Left lung (tissue), 4 donors: ENCODE measurements at regions not wholly inside any gene's neighbourhood (a gene's known extent, or its start where the extent isn't known, plus 50 kb on each side); places are given as distances from the start of the nearest gene placed in this dataset.

Experiments
- ATAC-seq: fragments of 200-7000 bp; cut with Tn5 transposase; one replicate; pipeline ENCODE4 v1.9.1; 2020; ENCODE audit warnings: moderate library complexity
- DNase-seq, 4 donors: peaks; one replicate each; pipeline ENCODE4 v3.0.0-alpha.2; 2013 to 2020
- H3K27ac ChIP-seq, 2 donors: fragments of 200-600 bp; sonication (generic) in 1 of 2; one replicate each; pipeline versions ENCODE4 v1.5.0 to v1.8.0; 2020 to 2021
- H3K27me3 ChIP-seq, 2 donors: fragments of 200-600 bp; sonication (generic) in 1 of 2; one replicate each; pipeline versions ENCODE4 v1.5.0 to v1.8.0; 2020 to 2021
- H3K36me3 ChIP-seq, 2 donors: fragments of 200-600 bp; sonication (generic) in 1 of 2; one replicate each; pipeline versions ENCODE4 v1.5.0 to v1.8.0; 2020 to 2021
- H3K4me1 ChIP-seq, 2 donors: fragments of 200-600 bp; one replicate each; pipeline ENCODE4 v1.8.0; 2021
- H3K4me3 ChIP-seq, 2 donors: fragments of 200-600 bp; sonication (generic) in 1 of 2; one replicate each; pipeline versions ENCODE4 v1.5.0 to v1.8.0; 2020 to 2021; ENCODE audit warnings: mild to moderate bottlenecking in 1 of 2
- H3K9me3 ChIP-seq, 2 donors: fragments of 200-600 bp; sonication (generic) in 1 of 2; one replicate each; pipeline versions ENCODE4 v1.5.0 to v1.8.0; 2020 to 2021
- intact Hi-C, 2 donors: fragments of 100-400 bp; cut with DNase I; formaldehyde crosslinking; loops; one replicate each; pipeline versions ENCODE4 v1.11.2 to v1.14.2; 2022
- TF ChIP-seq, protein P1 (sequence below), 2 donors: fragments of 200-600 bp; sonication (generic) in 1 of 2; IDR thresholded peaks; one replicate each; pipeline versions ENCODE4 v1.5.0 to v1.8.0; 2021; ENCODE audit warnings: antibody characterized with exemption in 2 of 2
- donor health status: DM: no; HTN: yes; CAD: no.
- donor health status: DM: no; HTN: no; CAD: no.

- TF ChIP-seq, protein P1, sequence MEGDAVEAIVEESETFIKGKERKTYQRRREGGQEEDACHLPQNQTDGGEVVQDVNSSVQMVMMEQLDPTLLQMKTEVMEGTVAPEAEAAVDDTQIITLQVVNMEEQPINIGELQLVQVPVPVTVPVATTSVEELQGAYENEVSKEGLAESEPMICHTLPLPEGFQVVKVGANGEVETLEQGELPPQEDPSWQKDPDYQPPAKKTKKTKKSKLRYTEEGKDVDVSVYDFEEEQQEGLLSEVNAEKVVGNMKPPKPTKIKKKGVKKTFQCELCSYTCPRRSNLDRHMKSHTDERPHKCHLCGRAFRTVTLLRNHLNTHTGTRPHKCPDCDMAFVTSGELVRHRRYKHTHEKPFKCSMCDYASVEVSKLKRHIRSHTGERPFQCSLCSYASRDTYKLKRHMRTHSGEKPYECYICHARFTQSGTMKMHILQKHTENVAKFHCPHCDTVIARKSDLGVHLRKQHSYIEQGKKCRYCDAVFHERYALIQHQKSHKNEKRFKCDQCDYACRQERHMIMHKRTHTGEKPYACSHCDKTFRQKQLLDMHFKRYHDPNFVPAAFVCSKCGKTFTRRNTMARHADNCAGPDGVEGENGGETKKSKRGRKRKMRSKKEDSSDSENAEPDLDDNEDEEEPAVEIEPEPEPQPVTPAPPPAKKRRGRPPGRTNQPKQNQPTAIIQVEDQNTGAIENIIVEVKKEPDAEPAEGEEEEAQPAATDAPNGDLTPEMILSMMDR (IDR thresholded peaks at IDR 0.05): no peak
- ATAC-seq (no peak), DNase-seq (no peak)
- no peaks in the 10 kb centered on the region for H3K36me3 ChIP-seq
- peak overlapping the region; percentile 81 for H3K27ac ChIP-seq
- peaks cover 0 to 24% of the 10 kb centered on the region in 2 donors for H3K4me1 ChIP-seq
- intact Hi-C loops: no loop called here
- H3K4me3 ChIP-seq: no peak overlapping the region
- peaks cover 0 to 7% of the 10 kb centered on the region in 2 donors for H3K9me3 ChIP-seq
- no peaks in the 10 kb centered on the region for H3K27me3 ChIP-seq
These were observed 103.6 kb downstream of the RHOU start for GRCh38 chr1:228838717-228839500.

DNA sequence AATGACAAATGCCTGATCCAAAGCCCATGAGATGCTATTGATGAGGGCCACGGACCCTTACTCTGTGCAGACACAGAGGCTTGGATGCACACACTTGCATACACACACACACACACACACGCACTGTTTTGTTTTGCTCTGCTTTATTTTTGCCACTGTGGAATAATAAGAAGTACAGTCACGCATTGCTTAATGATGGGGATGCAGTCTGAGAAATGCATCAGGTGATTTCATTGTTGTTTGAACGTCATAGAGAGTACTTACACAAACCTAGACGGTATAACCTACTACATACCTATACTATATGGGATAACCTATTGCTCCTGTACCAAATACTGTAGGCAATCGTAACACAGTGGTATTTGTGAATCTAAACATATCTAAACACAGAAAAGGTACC lies 104.4 kb downstream of the RHOU start:
- no peak for ATAC-seq
- peaks cover 0 to 7% of the 10 kb centered on the region in 2 donors for H3K9me3 ChIP-seq
- TF ChIP-seq, protein P1 (IDR thresholded peaks at IDR 0.05): no peak
- H3K36me3 ChIP-seq: no peaks in the 10 kb centered on the region
- DNase-seq: no peak
- peaks cover 0 to 24% of the 10 kb centered on the region in 2 donors for H3K4me1 ChIP-seq
- intact Hi-C loops: no loop called here
- H3K27me3 ChIP-seq: no peaks in the 10 kb centered on the region
- H3K27ac ChIP-seq: no peak overlapping the region
- no peak overlapping the region for H3K4me3 ChIP-seq

DNA sequence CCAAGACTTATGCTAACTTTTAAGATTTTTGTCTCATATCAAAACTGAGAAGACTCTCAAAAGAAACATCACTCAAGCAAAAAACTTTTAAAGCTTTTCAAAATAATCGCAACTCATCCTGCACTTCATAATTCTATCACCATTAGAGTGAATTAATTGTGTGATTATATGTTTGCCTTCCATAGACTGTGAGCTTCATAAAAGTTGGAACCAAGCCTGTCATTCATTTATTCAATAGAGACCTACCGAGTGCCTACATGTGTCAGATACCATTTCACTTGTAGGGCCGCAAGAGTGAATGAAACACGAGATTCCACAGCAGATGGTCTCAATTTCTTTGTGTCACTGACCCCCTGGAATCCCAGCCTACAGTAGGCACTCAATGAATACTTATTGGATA lies 106.4 kb downstream of the RHOU start:
- Histone ChIP-seq H3K27me3 (no peaks in the 10 kb centered on the region), H3K9me3 (peaks cover 0 to 7% of the 10 kb centered on the region in 2 donors), H3K36me3 (no peaks in the 10 kb centered on the region), H3K4me3 (no peak overlapping the region), H3K4me1 (peaks cover 0 to 24% of the 10 kb centered on the region in 2 donors), H3K27ac (no peak overlapping the region)
- ATAC-seq: no peak
- intact Hi-C loops: no loop called here
- TF ChIP-seq, protein P1 (IDR thresholded peaks at IDR 0.05): no peak
- DNase-seq: no peak

- TF ChIP-seq, protein P1 (IDR thresholded peaks at IDR 0.05): no peak
- Histone ChIP-seq H3K27me3 (no peaks in the 10 kb centered on the region), H3K4me3 (no peak overlapping the region), H3K4me1 (peaks cover 0 to 23% of the 10 kb centered on the region in 2 donors), H3K36me3 (no peaks in the 10 kb centered on the region), H3K9me3 (peaks cover 0 to 7% of the 10 kb centered on the region in 2 donors), H3K27ac (no peak overlapping the region)
- DNase-seq (no peak), ATAC-seq (peak; percentile 5)
- intact Hi-C loops: no loop called here
These were observed 107.0 kb downstream of the RHOU start for GRCh38 chr1:228842094-228842775.

DNA sequence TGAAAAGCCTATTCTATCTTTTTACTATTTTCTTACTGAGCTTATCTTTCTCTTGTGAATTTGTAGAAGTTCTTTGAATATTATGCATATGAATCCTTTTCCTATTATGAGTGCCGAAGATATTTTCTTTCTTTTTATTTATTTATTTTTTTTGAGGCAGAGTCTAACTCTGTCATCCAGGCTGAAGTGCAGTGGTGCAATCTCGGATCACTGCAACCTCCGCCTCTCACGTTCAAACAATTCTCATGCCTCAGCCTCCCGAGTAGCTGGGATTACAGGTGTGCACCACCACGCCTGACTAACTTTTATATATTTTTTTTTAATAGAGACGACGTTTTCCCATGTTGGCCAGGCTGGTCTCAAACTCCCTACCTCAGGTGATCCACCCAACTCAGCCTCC lies 109.8 kb downstream of the RHOU start:
- intact Hi-C loops: no loop called here
- Histone ChIP-seq H3K9me3 (peaks cover 0 to 7% of the 10 kb centered on the region in 2 donors), H3K4me3 (no peak overlapping the region), H3K4me1 (peaks cover 0 to 12% of the 10 kb centered on the region in 2 donors), H3K27ac (no peak overlapping the region), H3K36me3 (no peaks in the 10 kb centered on the region), H3K27me3 (no peaks in the 10 kb centered on the region)
- DNase-seq (no peak), ATAC-seq (no peak)
- TF ChIP-seq, protein P1 (IDR thresholded peaks at IDR 0.05): no peak
